A549 (cell line): ENCODE measurements at regions not wholly inside any gene's neighbourhood (a gene's known extent, or its start where the extent isn't known, plus 50 kb on each side); places are given as distances from the start of the nearest gene placed in this dataset.

Experiments
- CTCF ChIP-seq: fragments of >200 bp; sonication (Bioruptor Twin); formaldehyde crosslinking; IDR thresholded peaks from 3 replicates; pipeline ENCODE4 v1.5.1; 2016
- ELK1 ChIP-seq: fragments of 150-350 bp; IDR thresholded peaks from 2 replicates; pipeline ENCODE4 v1.6.1; 2014; ENCODE audit warnings: low read depth, mild to moderate bottlenecking, low read length
- EP300 ChIP-seq, 2 experiments: fragments of >200 bp; sonication (Bioruptor Twin); formaldehyde crosslinking; IDR thresholded peaks; 2 replicates in 1 of 2; 3 replicates in 1 of 2; pipeline ENCODE4 v1.6.1; 2016 to 2017
- MAFK ChIP-seq: fragments of 450-650 bp; IDR thresholded peaks from 2 replicates; pipeline ENCODE4 v1.6.1; 2014; ENCODE audit not compliant: partially characterized antibody
- MAZ ChIP-seq: fragments of 150-350 bp; IDR thresholded peaks from 2 replicates; pipeline ENCODE4 v1.6.1; 2014; ENCODE audit warnings: antibody characterized with exemption, low read depth, low read length, borderline replicate concordance
- MYC ChIP-seq: IDR thresholded peaks from 2 replicates; pipeline ENCODE4 v1.6.1; 2012; ENCODE audit warnings: mild to moderate bottlenecking, inconsistent platforms, low read length, improper control_type of control experiment, borderline replicate concordance
- NPAS2 ChIP-seq: fragments of 250-450 bp; sonication (Bioruptor Pico); IDR thresholded peaks from 2 replicates; pipeline ENCODE4 v1.8.0; 2022; ENCODE audit warnings: mild to moderate bottlenecking, moderate library complexity, borderline replicate concordance
- NR3C1 ChIP-seq: fragments of >200 bp; sonication (Bioruptor Twin); formaldehyde crosslinking; IDR thresholded peaks from 3 replicates; pipeline ENCODE4 v1.6.1; 2017
- PBX3 ChIP-seq: IDR thresholded peaks from 2 replicates; pipeline ENCODE4 v1.6.1; 2012
- POLR2A ChIP-seq: IDR thresholded peaks from 2 replicates; pipeline ENCODE4 v1.6.1; 2012; ENCODE audit warnings: mild to moderate bottlenecking, low read length
- RAD21 ChIP-seq, 2 experiments: fragments of >200 bp in 1 of 2; sonication (Bioruptor Twin) in 1 of 2; formaldehyde crosslinking in 1 of 2; IDR thresholded peaks in 1 of 2; conservative IDR thresholded peaks in 1 of 2; 2 replicates in 1 of 2; 3 replicates in 1 of 2; pipeline ENCODE4 v1.6.1; 2012 to 2018; ENCODE audit warnings: inconsistent platforms in 1 of 2
- SMC3 ChIP-seq: fragments of >200 bp; sonication (Bioruptor Twin); formaldehyde crosslinking; IDR thresholded peaks from 3 replicates; pipeline ENCODE4 v1.6.1; 2018; ENCODE audit warnings: inconsistent platforms
- USF2 ChIP-seq: fragments of 450-650 bp; IDR thresholded peaks from 2 replicates; pipeline ENCODE4 v1.6.1; 2014; ENCODE audit warnings: antibody characterized with exemption
- ZFP36 ChIP-seq: fragments of 450-650 bp; IDR thresholded peaks from 2 replicates; pipeline ENCODE4 v1.6.1; 2014; ENCODE audit warnings: borderline replicate concordance; ENCODE audit not compliant: partially characterized antibody

DNA sequence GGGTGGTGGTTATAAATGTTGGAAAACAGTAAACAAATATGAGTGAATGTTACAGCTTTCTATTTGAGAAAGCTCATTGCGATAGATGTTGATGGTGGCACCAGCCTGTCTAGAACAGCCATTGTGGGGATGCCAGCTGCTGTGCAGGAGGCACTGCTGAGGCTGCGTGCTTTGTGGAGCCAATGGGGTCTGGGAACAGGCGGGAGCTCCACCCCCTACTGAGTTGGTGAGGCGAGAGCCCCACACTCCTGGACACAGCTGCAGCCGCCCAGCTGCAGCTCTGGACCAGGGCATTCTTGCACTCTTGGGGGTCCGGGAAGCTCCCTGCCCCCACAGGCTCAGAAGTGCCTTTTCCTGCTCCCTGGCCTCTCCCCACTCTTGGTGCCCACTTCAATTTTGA lies 1147.1 kb upstream of the LRRTM3 start:
- TF ChIP-seq EP300 (IDR thresholded peaks at IDR 0.05) (no peak), CTCF (no peak), POLR2A (no peak), NR3C1 (no peak), PBX3 (no peak), SMC3 (no peak), MAZ (no peak), ZFP36 (no peak), NPAS2 (CRISPR knock-in tag) (no peak), MYC (no peak), MAFK (no peak), USF2 (no peak), ELK1 (no peak), RAD21 (conservative IDR thresholded peaks at IDR 0.05 in 1 of 2, IDR thresholded peaks at IDR 0.05 in 1 of 2) (no peak)
